ENCODE measurements at regions not wholly inside any gene's neighbourhood (a gene's known extent, or its start where the extent isn't known, plus 50 kb on each side); places are given as distances from the start of the nearest gene placed in this dataset.

GRCh38 chr5:124583469-124584350 lies 162.7 kb downstream of the ZNF608 start:
- peak; percentile 81 for DNase-seq (ENCODE audit: low spot score)

GRCh38 chr5:124582561-124582840 lies 163.9 kb downstream of the ZNF608 start:
- DNase-seq (ENCODE audit: low spot score), result no peak

GRCh38 chr5:124581738-124582560 lies 164.5 kb downstream of the ZNF608 start:
- no peak for DNase-seq (ENCODE audit: low spot score)

- DNase-seq (ENCODE audit: low spot score), result no peak
These were observed 165.3 kb downstream of the ZNF608 start for GRCh38 chr5:124580925-124581737.

- no peak for DNase-seq (ENCODE audit: low spot score)
These were observed 165.9 kb downstream of the ZNF608 start for GRCh38 chr5:124580512-124580911.

- DNase-seq (ENCODE audit: low spot score), result no peak
These were observed 169.5 kb downstream of the ZNF608 start for GRCh38 chr5:124576848-124577409.

GRCh38 chr5:124575725-124576124 lies 170.7 kb downstream of the ZNF608 start:
- DNase-seq (ENCODE audit: low spot score), result no peak

GRCh38 chr5:124574521-124575436 lies 171.7 kb downstream of the ZNF608 start:
- DNase-seq (ENCODE audit: low spot score), result no peak

GRCh38 chr5:124572971-124573370 lies 173.5 kb downstream of the ZNF608 start:
- DNase-seq (ENCODE audit: low spot score), result no peak

- no peak for DNase-seq (ENCODE audit: low spot score)
These were observed 176.0 kb downstream of the ZNF608 start for GRCh38 chr5:124570285-124571035.

- no peak for DNase-seq (ENCODE audit: low spot score)
These were observed 179.5 kb downstream of the ZNF608 start for GRCh38 chr5:124566875-124567450.

- DNase-seq (ENCODE audit: low spot score), result no peak
These were observed 185.0 kb downstream of the ZNF608 start for GRCh38 chr5:124561451-124561850.

- DNase-seq (ENCODE audit: low spot score), result no peak
These were observed 186.1 kb downstream of the ZNF608 start for GRCh38 chr5:124560370-124560769.

- DNase-seq (ENCODE audit: low spot score), result no peak
These were observed 188.7 kb downstream of the ZNF608 start for GRCh38 chr5:124557761-124558160.

- DNase-seq (ENCODE audit: low spot score), result no peak
These were observed 191.5 kb downstream of the ZNF608 start for GRCh38 chr5:124554746-124555578.

GRCh38 chr5:124553911-124554310 lies 192.5 kb downstream of the ZNF608 start:
- no peak for DNase-seq (ENCODE audit: low spot score)

- no peak for DNase-seq (ENCODE audit: low spot score)
These were observed 193.9 kb downstream of the ZNF608 start for GRCh38 chr5:124552526-124552925.

GRCh38 chr5:124551939-124552279 lies 194.5 kb downstream of the ZNF608 start:
- no peak for DNase-seq (ENCODE audit: low spot score)

GRCh38 chr5:124550731-124551130 lies 195.7 kb downstream of the ZNF608 start:
- DNase-seq (ENCODE audit: low spot score), result no peak

Data from SW480 (cell line).